22Rv1 (cell line): ENCODE measurements at regions not wholly inside any gene's neighbourhood (a gene's known extent, or its start where the extent isn't known, plus 50 kb on each side); places are given as distances from the start of the nearest gene placed in this dataset.

Experiments
- ZFX ChIP-seq: fragments of 450-650 bp; IDR thresholded peaks from 2 replicates; pipeline ENCODE4 v1.6.1; 2017; ENCODE audit warnings: antibody characterized with exemption, borderline replicate concordance
- TF ChIP-seq, protein P1 (sequence below): fragments of 450-650 bp; IDR thresholded peaks from 2 replicates; pipeline ENCODE4 v1.5.1; 2017; ENCODE audit warnings: mild to moderate bottlenecking

GRCh38 chr18:38966841-38967240 is 1401.2 kb upstream of the CELF4 start:
- TF ChIP-seq, protein P1, sequence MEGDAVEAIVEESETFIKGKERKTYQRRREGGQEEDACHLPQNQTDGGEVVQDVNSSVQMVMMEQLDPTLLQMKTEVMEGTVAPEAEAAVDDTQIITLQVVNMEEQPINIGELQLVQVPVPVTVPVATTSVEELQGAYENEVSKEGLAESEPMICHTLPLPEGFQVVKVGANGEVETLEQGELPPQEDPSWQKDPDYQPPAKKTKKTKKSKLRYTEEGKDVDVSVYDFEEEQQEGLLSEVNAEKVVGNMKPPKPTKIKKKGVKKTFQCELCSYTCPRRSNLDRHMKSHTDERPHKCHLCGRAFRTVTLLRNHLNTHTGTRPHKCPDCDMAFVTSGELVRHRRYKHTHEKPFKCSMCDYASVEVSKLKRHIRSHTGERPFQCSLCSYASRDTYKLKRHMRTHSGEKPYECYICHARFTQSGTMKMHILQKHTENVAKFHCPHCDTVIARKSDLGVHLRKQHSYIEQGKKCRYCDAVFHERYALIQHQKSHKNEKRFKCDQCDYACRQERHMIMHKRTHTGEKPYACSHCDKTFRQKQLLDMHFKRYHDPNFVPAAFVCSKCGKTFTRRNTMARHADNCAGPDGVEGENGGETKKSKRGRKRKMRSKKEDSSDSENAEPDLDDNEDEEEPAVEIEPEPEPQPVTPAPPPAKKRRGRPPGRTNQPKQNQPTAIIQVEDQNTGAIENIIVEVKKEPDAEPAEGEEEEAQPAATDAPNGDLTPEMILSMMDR, result no peak
- no peak for TF ChIP-seq ZFX
